ENCODE measurements at regions not wholly inside any gene's neighbourhood (a gene's known extent, or its start where the extent isn't known, plus 50 kb on each side); places are given as distances from the start of the nearest gene placed in this dataset.

- no peak overlapping the region for H2BK15ac ChIP-seq (ENCODE audit: low read length)
- no peak overlapping the region for H4K8ac ChIP-seq (ENCODE audit: extremely low read depth, insufficient read depth, low read length)
- CTCF ChIA-PET (ENCODE audit: partially characterized antibody) = no interaction called here
- H3K18ac ChIP-seq (ENCODE audit: extremely low read depth, low read length) = no peak overlapping the region
- H3K56ac ChIP-seq (replicated peaks; ENCODE audit: insufficient read length, low read depth, low read length) = no peak overlapping the region
- H4K20me1 ChIP-seq (replicated peaks in 1 of 2; ENCODE audit: control insufficient read depth in 1 of 2, insufficient read depth in 2 of 2, low read length in 2 of 2) = no peaks in the 10 kb centered on the region
- TF ChIP-seq CEBPB (IDR thresholded peaks at IDR 0.05; ENCODE audit: low read depth, low read length) (peak; percentile 51; the same call in 1 of the 2 replicates), MAX (IDR thresholded peaks at IDR 0.05) (no peak)
- H2BK12ac ChIP-seq (ENCODE audit: low read depth, low read length) = no peak overlapping the region
- no peaks in the 10 kb centered on the region for H3K4me1 ChIP-seq (replicated peaks in 1 of 4; ENCODE audit: control insufficient read depth in 3 of 4, insufficient read depth in 4 of 4, low read length in 3 of 4)
- H3K4ac ChIP-seq (replicated peaks; ENCODE audit: insufficient read length, low read depth, low read length) = no peak overlapping the region
- no peak overlapping the region for H3K4me3 ChIP-seq (ENCODE audit: extremely low read depth in 1 of 4, insufficient read depth in 2 of 4, low read depth in 3 of 4, low read length in 4 of 4)
- no peaks in the 10 kb centered on the region for H3K79me1 ChIP-seq (ENCODE audit: low read depth, low read length)
- FAIRE-seq (no peak), DNase-seq (ENCODE audit: low read depth in 1 of 2, low spot score in 2 of 2) (no peak)
- 84% methylated on average over 3 of the region's 3 CpGs; no CpG with 5 or more reads in 1 of the 2 experiments for WGBS, 2 experiments (ENCODE audit: extremely low coverage in 1 of 2, insufficient coverage in 1 of 2, insufficient read length in 1 of 2, insufficient replicate concordance in 2 of 2, low coverage in 1 of 2, low lambda C conversion rate in 2 of 2, missing lambda C conversion rate in 1 of 2)
- no peak overlapping the region for H4K91ac ChIP-seq (replicated peaks; ENCODE audit: insufficient read length, low read length)
- H3K9ac ChIP-seq (replicated peaks in 1 of 4; ENCODE audit: extremely low read depth in 1 of 4, low read depth in 3 of 4, low read length in 3 of 4) = no peak overlapping the region
- H3K27ac ChIP-seq (ENCODE audit: low read depth, low read length) = no peak overlapping the region
- no peak overlapping the region for H3K23ac ChIP-seq (ENCODE audit: insufficient read length)
- no peaks in the 10 kb centered on the region for H3K23me2 ChIP-seq (ENCODE audit: low read depth, low read length)
- H4K5ac ChIP-seq (ENCODE audit: insufficient read length, low read depth, low read length) = no peak overlapping the region
- POLR2A ChIA-PET (ENCODE audit: partially characterized antibody) = no interaction called here
- H2BK120ac ChIP-seq (replicated peaks; ENCODE audit: low read depth, low read length) = no peak overlapping the region
- no peaks in the 10 kb centered on the region for H3K36me3 ChIP-seq (ENCODE audit: control insufficient read depth in 2 of 4, insufficient read depth in 4 of 4, low read length in 3 of 4)
- no peak overlapping the region for H3K14ac ChIP-seq (ENCODE audit: insufficient read length)
- H3K4me2 ChIP-seq (ENCODE audit: insufficient read depth in 1 of 2, low read depth in 2 of 2, low read length in 2 of 2) = no peak overlapping the region
- no peak overlapping the region for H2BK20ac ChIP-seq (ENCODE audit: low read length)
- no peak overlapping the region for H2AK5ac ChIP-seq (ENCODE audit: low read depth, low read length)
- no peaks in the 10 kb centered on the region for H3K27me3 ChIP-seq (replicated peaks in 1 of 4; ENCODE audit: control insufficient read depth in 3 of 4, extremely low read depth in 1 of 4, insufficient read depth in 3 of 4, low read length in 3 of 4)
- no peak overlapping the region for H2BK5ac ChIP-seq (ENCODE audit: low read depth, low read length)
- no peaks in the 10 kb centered on the region for H3K79me2 ChIP-seq (ENCODE audit: control insufficient read depth in 1 of 2, insufficient read depth in 2 of 2, low read length in 2 of 2)
- no peaks in the 10 kb centered on the region for H3K9me3 ChIP-seq (ENCODE audit: insufficient read depth in 2 of 2, low read depth in 1 of 2, low read length in 1 of 2)
- no peak overlapping the region for H2AFZ ChIP-seq (ENCODE audit: low read length)
These were observed 344.6 kb upstream of the CTNND2 start for GRCh38 chr5:12248831-12249230.

Data from H1 (cell line).